ENCODE measurements at regions not wholly inside any gene's neighbourhood (a gene's known extent, or its start where the extent isn't known, plus 50 kb on each side); places are given as distances from the start of the nearest gene placed in this dataset.

GRCh38 chr4:133891011-133891410 is 310.6 kb downstream of the PABPC4L start:
- no peak for ATAC-seq
- DNase-seq (ENCODE audit: low spot score), result no peak

- DNase-seq (ENCODE audit: low spot score), result no peak
- no peak for ATAC-seq
These were observed 313.9 kb downstream of the PABPC4L start for GRCh38 chr4:133887723-133888122.

GRCh38 chr4:133869486-133869885 is 332.1 kb downstream of the PABPC4L start:
- no peak for ATAC-seq
- no peak for DNase-seq (ENCODE audit: low spot score)

GRCh38 chr4:133868856-133869255 is 332.7 kb downstream of the PABPC4L start:
- DNase-seq (ENCODE audit: low spot score), result no peak
- no peak for ATAC-seq

GRCh38 chr4:133866328-133866699 is 335.3 kb downstream of the PABPC4L start:
- ATAC-seq (no peak), DNase-seq (ENCODE audit: low spot score) (no peak)

GRCh38 chr4:133865612-133866327 is 335.8 kb downstream of the PABPC4L start:
- no peak for ATAC-seq
- DNase-seq (ENCODE audit: low spot score), result no peak

- ATAC-seq (no peak), DNase-seq (ENCODE audit: low spot score) (no peak)
These were observed 338.4 kb downstream of the PABPC4L start for GRCh38 chr4:133863153-133863552.

GRCh38 chr4:133856731-133857355 is 344.7 kb downstream of the PABPC4L start:
- no peak for ATAC-seq
- no peak for DNase-seq (ENCODE audit: low spot score)

GRCh38 chr4:133855001-133855400 is 346.6 kb downstream of the PABPC4L start:
- ATAC-seq (no peak), DNase-seq (ENCODE audit: low spot score) (no peak)

GRCh38 chr4:133839326-133839725 is 362.3 kb downstream of the PABPC4L start:
- ATAC-seq (no peak), DNase-seq (ENCODE audit: low spot score) (no peak)

GRCh38 chr4:133823177-133823576 is 378.4 kb downstream of the PABPC4L start:
- ATAC-seq (no peak), DNase-seq (ENCODE audit: low spot score) (no peak)

GRCh38 chr4:133812954-133813353 is 388.6 kb downstream of the PABPC4L start:
- no peak for ATAC-seq

GRCh38 chr4:133812236-133812635 is 389.4 kb downstream of the PABPC4L start:
- no peak for ATAC-seq

More at GRCh38 chr4:133812954-133813353, 388.6 kb downstream of the PABPC4L start:
- no peak for DNase-seq (ENCODE audit: low spot score)

GRCh38 chr4:133808151-133808550 is 393.4 kb downstream of the PABPC4L start:
- no peak for DNase-seq (ENCODE audit: low spot score)
- no peak for ATAC-seq

More at GRCh38 chr4:133812236-133812635, 389.4 kb downstream of the PABPC4L start:
- DNase-seq (ENCODE audit: low spot score), result no peak

- ATAC-seq (no peak), DNase-seq (ENCODE audit: low spot score) (no peak)
These were observed 398.2 kb downstream of the PABPC4L start for GRCh38 chr4:133803341-133803740.

- DNase-seq (ENCODE audit: low spot score), result no peak
- ATAC-seq, result no peak
These were observed 399.0 kb downstream of the PABPC4L start for GRCh38 chr4:133802359-133803140.

GRCh38 chr4:133801883-133802282 is 399.7 kb downstream of the PABPC4L start:
- ATAC-seq, result no peak
- DNase-seq (ENCODE audit: low spot score), result no peak

- DNase-seq (ENCODE audit: low spot score) (no peak), ATAC-seq (no peak)
These were observed 400.6 kb downstream of the PABPC4L start for GRCh38 chr4:133800966-133801365.

GRCh38 chr4:133799717-133800315 is 401.8 kb downstream of the PABPC4L start:
- ATAC-seq, result no peak
- no peak for DNase-seq (ENCODE audit: low spot score)

- no peak for DNase-seq (ENCODE audit: low spot score)
- ATAC-seq, result no peak
These were observed 423.9 kb downstream of the PABPC4L start for GRCh38 chr4:133777661-133778060.

- ATAC-seq (no peak), DNase-seq (ENCODE audit: low spot score) (no peak)
These were observed 424.6 kb downstream of the PABPC4L start for GRCh38 chr4:133776961-133777360.

Measured in left lobe of liver (tissue), 2 donors.